ENCODE measurements at regions not wholly inside any gene's neighbourhood (a gene's known extent, or its start where the extent isn't known, plus 50 kb on each side); places are given as distances from the start of the nearest gene placed in this dataset.
"Not testable (repeated sequence)": the region's sequence is repeated elsewhere in the genome, so short reads cannot be mapped to it uniquely, and the experiment has no call there.

- DNase-seq (no peak), FAIRE-seq (no peak), ATAC-seq (no peak)
- H3K36me3 ChIP-seq, result no peaks in the 10 kb centered on the region
- WGBS, 2 donors, result 53 to 62% methylated on average over 3 of the region's 3 CpGs
- intact Hi-C loops (cut with DNase I), result no loop called here
- no peak overlapping the region for H3K4me3 ChIP-seq
- no peak for TF ChIP-seq CTCF (IDR thresholded peaks at IDR 0.05)
- H3K9me3 ChIP-seq, result no peaks in the 10 kb centered on the region
- H3K27me3 ChIP-seq, result no peaks in the 10 kb centered on the region
- H3K27ac ChIP-seq, result no peak overlapping the region
- no peaks in the 10 kb centered on the region for H3K4me1 ChIP-seq
These were observed 183.6 kb downstream of the UACA start for GRCh38 chr15:70579766-70580165.

GRCh38 chr15:70578196-70578595 is 185.2 kb downstream of the UACA start:
- no peak for FAIRE-seq
- Histone ChIP-seq H3K36me3 (no peaks in the 10 kb centered on the region), H3K9me3 (no peaks in the 10 kb centered on the region), H3K4me1 (no peaks in the 10 kb centered on the region), H3K27ac (no peak overlapping the region), H3K27me3 (no peaks in the 10 kb centered on the region), H3K4me3 (no peak overlapping the region)
- WGBS, 2 donors, result 84 to 89% methylated on average over 10 of the region's 10 CpGs
- TF ChIP-seq CTCF (IDR thresholded peaks at IDR 0.05), result no peak
- no peak for DNase-seq
- intact Hi-C loops (cut with DNase I), result no loop called here
- ATAC-seq, result no peak

- no peak for FAIRE-seq
- no peaks in the 10 kb centered on the region for H3K4me1 ChIP-seq
- WGBS, 2 donors, result 39 to 57% methylated on average over 4 of the region's 4 CpGs
- no peaks in the 10 kb centered on the region for H3K9me3 ChIP-seq
- no peak overlapping the region for H3K4me3 ChIP-seq
- no peak for TF ChIP-seq CTCF (IDR thresholded peaks at IDR 0.05)
- intact Hi-C loops (cut with DNase I), result no loop called here
- no peak overlapping the region for H3K27ac ChIP-seq
- no peaks in the 10 kb centered on the region for H3K27me3 ChIP-seq
- no peak for ATAC-seq
- no peak for DNase-seq
- no peaks in the 10 kb centered on the region for H3K36me3 ChIP-seq
These were observed 186.7 kb downstream of the UACA start for GRCh38 chr15:70576696-70577095.

- Histone ChIP-seq H3K9me3 (no peaks in the 10 kb centered on the region), H3K27me3 (no peaks in the 10 kb centered on the region), H3K27ac (no peak overlapping the region), H3K4me3 (no peak overlapping the region), H3K4me1 (no peaks in the 10 kb centered on the region), H3K36me3 (no peaks in the 10 kb centered on the region)
- WGBS, 2 donors, result 69 to 76% methylated on average over 3 of the region's 3 CpGs
- no peak for TF ChIP-seq CTCF (IDR thresholded peaks at IDR 0.05)
- DNase-seq, result no peak
- intact Hi-C loops (cut with DNase I), result no loop called here
- ATAC-seq, result no peak
- no peak for FAIRE-seq
These were observed 187.1 kb downstream of the UACA start for GRCh38 chr15:70576276-70576675.

- Histone ChIP-seq H3K4me3 (no peak overlapping the region), H3K36me3 (no peaks in the 10 kb centered on the region), H3K27ac (no peak overlapping the region), H3K9me3 (no peaks in the 10 kb centered on the region), H3K27me3 (no peaks in the 10 kb centered on the region), H3K4me1 (no peaks in the 10 kb centered on the region)
- DNase-seq, result no peak
- ATAC-seq, result no peak
- no peak for FAIRE-seq
- no peak for TF ChIP-seq CTCF (IDR thresholded peaks at IDR 0.05)
- intact Hi-C loops (cut with DNase I), result no loop called here
- 53 to 55% methylated on average over 16 of the region's 16 CpGs for WGBS, 2 donors
These were observed 187.8 kb downstream of the UACA start for GRCh38 chr15:70575231-70576226.

- H3K27me3 ChIP-seq; intact Hi-C loops (cut with DNase I); H3K4me1 ChIP-seq; H3K4me3 ChIP-seq; H3K27ac ChIP-seq; H3K9me3 ChIP-seq; DNase-seq; H3K36me3 ChIP-seq; FAIRE-seq; ATAC-seq: not testable (repeated sequence)
- WGBS, 2 donors, result 78 to 83% methylated on average over 3 of the region's 3 CpGs
These were observed 189.0 kb downstream of the UACA start for GRCh38 chr15:70574325-70574724.
